K562 (cell line): ENCODE measurements at regions not wholly inside any gene's neighbourhood (a gene's known extent, or its start where the extent isn't known, plus 50 kb on each side); places are given as distances from the start of the nearest gene placed in this dataset.

Experiments
- ATAC-seq: fragments of 200-7000 bp; cut with Tn5 transposase; 3 replicates; pipeline ENCODE4 v1.9.1; 2020; ENCODE audit warnings: moderate library complexity
- BruUV-seq: library from RNA; stranded (reverse); fragments of 400-500 nt; replicated peaks from 2 replicates; lab custom pipeline; 2021; lab: Mats Ljungman, UMichigan
- CTCF ChIA-PET: fragments of 300-600 bp; formaldehyde crosslinking; extraction: SDS; loops from one replicate; lab custom pipeline; 2021; ENCODE audit warnings: low intra/inter-chr PET ratio; lab: Yijun Ruan, JAX
- POLR2A ChIA-PET: fragments of 300-600, 350-650 bp; sonication (Branson Sonifier 250); formaldehyde crosslinking; extraction: SDS; loops from one replicate; lab custom pipeline; 2021; ENCODE audit warnings: antibody characterized with exemption, inconsistent platforms; lab: Yijun Ruan, JAX
- DNase-seq, 4 experiments: peaks; one replicate each; pipeline versions ENCODE4 v3.0.0 to v3.0.0-alpha.2; 2011 to 2018; ENCODE audit warnings: low spot score in 3 of 4, mixed read lengths in 3 of 4; ENCODE audit errors: extremely low read depth in 1 of 4
- FAIRE-seq: peaks from 2 replicates; lab custom pipeline; 2011; peaks lifted over from hg19 to GRCh38; lab: Jason Lieb, UNC
- H2AFZ ChIP-seq: 2 replicates; pipeline ENCODE4 v1.6.0; 2011; ENCODE audit warnings: low read depth, low read length, control low read depth, inconsistent platforms
- H3K27ac ChIP-seq: fragments of 200-600 bp; 3 replicates; pipeline ENCODE4 v1.8.0; 2011; ENCODE audit warnings: low read depth, mild to moderate bottlenecking, control low read depth, inconsistent platforms, low read length, moderate library complexity, mixed read lengths; ENCODE audit errors: extremely low read depth
- H3K27me3 ChIP-seq, 2 experiments: fragments of 300-600 bp in 1 of 2; 2 replicates in 1 of 2; 3 replicates in 1 of 2; pipeline versions ENCODE4 v1.6.0 to v1.8.0; 2011; ENCODE audit warnings: inconsistent platforms in 2 of 2, low read length in 2 of 2, mild to moderate bottlenecking in 1 of 2, mixed read lengths in 1 of 2, moderate library complexity in 1 of 2; ENCODE audit not compliant: control insufficient read depth in 2 of 2, insufficient read depth in 2 of 2
- H3K36me3 ChIP-seq: fragments of 300-600 bp; 3 replicates; pipeline ENCODE4 v1.8.0; 2011; ENCODE audit warnings: mild to moderate bottlenecking, low read length, inconsistent platforms; ENCODE audit not compliant: control insufficient read depth, insufficient read depth
- H3K4me1 ChIP-seq, 2 experiments: fragments of 200-600 bp in 1 of 2; replicated peaks in 1 of 2; 2 replicates in 1 of 2; 3 replicates in 1 of 2; pipeline versions ENCODE4 v1.5.1 to v1.8.0; 2011; ENCODE audit warnings: inconsistent platforms in 2 of 2, low read length in 2 of 2, mild to moderate bottlenecking in 1 of 2, mixed read lengths in 1 of 2, moderate library complexity in 1 of 2; ENCODE audit not compliant: control insufficient read depth in 2 of 2, insufficient read depth in 2 of 2
- H3K4me2 ChIP-seq: 2 replicates; pipeline ENCODE4 v1.6.1; 2011; ENCODE audit warnings: low read length, control low read depth, inconsistent platforms, mixed read lengths; ENCODE audit not compliant: insufficient read depth
- H3K4me3 ChIP-seq: fragments of 200-600 bp; sonication (generic), shearing (Covaris generic); 2 replicates; pipeline ENCODE4 v1.5.1; 2016; ENCODE audit warnings: control low read depth, inconsistent platforms
- H3K79me2 ChIP-seq: fragments of 200-600 bp; 3 replicates; pipeline ENCODE4 v1.8.0; 2011; ENCODE audit warnings: low read length, inconsistent platforms; ENCODE audit not compliant: control insufficient read depth, insufficient read depth
- H3K9ac ChIP-seq, 2 experiments: 2 replicates each; pipeline versions ENCODE4 v1.6.0 to v1.6.1; 2011; ENCODE audit warnings: low read depth in 2 of 2, low read length in 2 of 2, control low read depth in 1 of 2, inconsistent platforms in 1 of 2, mild to moderate bottlenecking in 1 of 2, mixed read lengths in 1 of 2; ENCODE audit not compliant: insufficient read depth in 1 of 2
- H3K9me1 ChIP-seq: one replicate; pipeline ENCODE4 v1.6.0; 2011; ENCODE audit warnings: inconsistent platforms, mild to moderate bottlenecking, low read length, moderate library complexity; ENCODE audit not compliant: control insufficient read depth, insufficient read depth
- H3K9me3 ChIP-seq: replicated peaks from 2 replicates; pipeline ENCODE4 v1.5.1; 2011; ENCODE audit warnings: low read depth, low read length, inconsistent platforms; ENCODE audit not compliant: control insufficient read depth, insufficient read depth
- H4K20me1 ChIP-seq: replicated peaks from 2 replicates; pipeline ENCODE4 v1.6.1; 2011; ENCODE audit warnings: low read length, inconsistent platforms, mixed read lengths; ENCODE audit not compliant: control insufficient read depth, insufficient read depth
- CAMTA2 ChIP-seq: fragments of 250-450 bp; sonication (Bioruptor Pico); conservative IDR thresholded peaks from 2 replicates; pipeline ENCODE4 v1.5.1; 2022
- CBFA2T2 ChIP-seq: fragments of 450-650 bp; conservative IDR thresholded peaks from 2 replicates; pipeline ENCODE4 v1.6.1; 2017; ENCODE audit warnings: mild to moderate bottlenecking
- CBX1 ChIP-seq: sonication (generic); IDR thresholded peaks from 2 replicates; pipeline ENCODE4 v1.6.1; 2016; ENCODE audit warnings: antibody characterized with exemption, low read depth, mild to moderate bottlenecking
- SP2 ChIP-seq: IDR thresholded peaks from 2 replicates; pipeline ENCODE4 v1.6.1; 2011; ENCODE audit warnings: mild to moderate bottlenecking, low read depth, low read length, moderate library complexity; ENCODE audit not compliant: poor library complexity, severe bottlenecking; ENCODE audit errors: extremely low read depth
- TAF7 ChIP-seq: fragments of 450-650 bp; IDR thresholded peaks from 2 replicates; pipeline ENCODE4 v1.6.1; 2016; ENCODE audit warnings: missing genetic modification characterization, missing compliant biosample characterization
- TRIM28 ChIP-seq: fragments of 450-650 bp; IDR thresholded peaks from 2 replicates; pipeline ENCODE4 v1.6.1; 2017
- UBTF ChIP-seq, 2 experiments: IDR thresholded peaks; 2 replicates each; pipeline ENCODE4 v1.6.1; 2012; ENCODE audit warnings: improper control_type of control experiment in 2 of 2, low read depth in 2 of 2, low read length in 2 of 2, borderline replicate concordance in 1 of 2
- ZNF133 ChIP-seq: fragments of 250-450 bp; sonication (Bioruptor Pico); IDR thresholded peaks from 2 replicates; pipeline ENCODE4 v1.4.0; 2020; ENCODE audit warnings: mild to moderate bottlenecking
- ZNF282 ChIP-seq: sonication (generic); formaldehyde crosslinking; IDR thresholded peaks from 2 replicates; pipeline ENCODE4 v1.8.1; 2023; ENCODE audit warnings: missing genetic modification reagents
- ZNF778 ChIP-seq: fragments of 450-650 bp; formaldehyde crosslinking; IDR thresholded peaks from 2 replicates; pipeline ENCODE4 v1.4.0; 2020; ENCODE audit warnings: mild to moderate bottlenecking, moderate library complexity
- WGBS: fragments of 100-300 bp; shearing (Covaris generic); methylation state at CpG from one replicate; pipeline ENCODE4 v1.1.6; 2016; ENCODE audit warnings: low coverage, mixed read lengths; ENCODE audit not compliant: insufficient coverage; ENCODE audit errors: missing lambda C conversion rate; 5-methylcytosine and 5-hydroxymethylcytosine counted together
- in situ Hi-C: fragments of 300-500 bp; cut with MboI; formaldehyde crosslinking; loops from 4 replicates; pipeline ENCODE4 v1.15.0; 2018; ENCODE audit warnings: inconsistent platforms, mixed read lengths
- intact Hi-C: fragments of 100-400 bp; cut with micrococcal nuclease; formaldehyde crosslinking; loops from 2 replicates; pipeline ENCODE4 v1.14.2; 2022

GRCh38 chr20:1811621-1812498 is 83.3 kb upstream of the SIRPA start:
- TF ChIP-seq ZNF778 (CRISPR knock-in tag) = no peak
- Histone ChIP-seq H2AFZ (no peak overlapping the region), H3K27me3 (no peaks in the 10 kb centered on the region; a peak in 1 of 5 replicates), H3K4me3 (no peak overlapping the region), H3K4me1 (no peaks in the 10 kb centered on the region), H4K20me1 (no peaks in the 10 kb centered on the region), H3K4me2 (no peak overlapping the region), H3K36me3 (no peaks in the 10 kb centered on the region), H3K27ac (no peak overlapping the region), H3K79me2 (no peaks in the 10 kb centered on the region), H3K9me1 (no peaks in the 10 kb centered on the region), H3K9me3 (no peaks in the 10 kb centered on the region), H3K9ac (no peak overlapping the region)
- 0% methylated on average over 5 of the region's 5 CpGs for WGBS
- in situ Hi-C loops = no loop called here
- DNase-seq = no peak
- no peak for FAIRE-seq
- intact Hi-C loops = no loop called here
- BruUV-seq = no TSS peak
- ATAC-seq = no peak
- CTCF ChIA-PET = no interaction called here
- POLR2A ChIA-PET = no interaction called here

GRCh38 chr20:1810926-1811620 is 84.1 kb upstream of the SIRPA start:
- DNase-seq (no peak), FAIRE-seq (no peak), ATAC-seq (no peak)
- CTCF ChIA-PET = no interaction called here
- POLR2A ChIA-PET = interaction anchor here (0.5 to 0.7 kb wide), 2 partner anchors 93 to 371 kb away, joined by 3 read pairs; no protein-coding TSS in a partner anchor
- Histone ChIP-seq H3K9me1 (no peaks in the 10 kb centered on the region), H3K4me2 (no peak overlapping the region), H3K27ac (no peak overlapping the region), H3K9me3 (no peaks in the 10 kb centered on the region), H3K36me3 (no peaks in the 10 kb centered on the region), H3K79me2 (no peaks in the 10 kb centered on the region), H3K27me3 (no peaks in the 10 kb centered on the region; a peak in 1 of 5 replicates), H2AFZ (no peak overlapping the region), H3K4me1 (no peaks in the 10 kb centered on the region), H4K20me1 (no peaks in the 10 kb centered on the region), H3K9ac (no peak overlapping the region), H3K4me3 (no peak overlapping the region)
- 0% methylated on average over 4 of the region's 7 CpGs for WGBS
- intact Hi-C loops (no loop called here), in situ Hi-C loops (no loop called here)
- no TSS peak for BruUV-seq
- no peak for TF ChIP-seq ZNF282 (CRISPR knock-in tag)
- TF ChIP-seq UBTF (IDR thresholded peaks at IDR 0.05; ENCODE audit: borderline replicate concordance in 1 of 2, low read depth in 2 of 2, low read length in 2 of 2) = no peak
- TF ChIP-seq CBFA2T2 = no peak
- no peak for TF ChIP-seq SP2
- no peak for TF ChIP-seq ZNF133 (CRISPR knock-in tag)
- no peak for TF ChIP-seq CAMTA2 (CRISPR knock-in tag)
- TF ChIP-seq TRIM28 = no peak
- no peak for TF ChIP-seq TAF7 (tag)
- no peak for TF ChIP-seq CBX1
